HepG2 (cell line): ENCODE measurements at regions not wholly inside any gene's neighbourhood (a gene's known extent, or its start where the extent isn't known, plus 50 kb on each side); places are given as distances from the start of the nearest gene placed in this dataset.

ENCODE experiments used
- ATAC-seq: fragments of 200-7000 bp; cut with Tn5 transposase; 3 replicates; pipeline ENCODE4 v1.9.1; 2020; ENCODE audit warnings: mild to moderate bottlenecking, moderate library complexity
- BruUV-seq: library from RNA; stranded (reverse); fragments of 400-500 nt; replicated peaks from 2 replicates; lab custom pipeline; 2021; lab: Mats Ljungman, UMichigan
- CTCF ChIA-PET: fragments of 300-600 bp; formaldehyde crosslinking; extraction: SDS; loops from one replicate; lab custom pipeline; 2021; ENCODE audit warnings: low total read pairs, inconsistent platforms, low intra/inter-chr PET ratio; lab: Yijun Ruan, JAX
- POLR2A ChIA-PET: fragments of 350-600 bp; sonication (Branson Sonifier 250); formaldehyde crosslinking; loops from one replicate; lab custom pipeline; 2020; ENCODE audit warnings: antibody characterized with exemption, inconsistent platforms; lab: Yijun Ruan, JAX
- DNase-seq: peaks from one replicate; pipeline ENCODE4 v3.0.0-alpha.2; 2015; ENCODE audit warnings: low spot score
- FAIRE-seq: peaks from 3 replicates; lab custom pipeline; 2011; peaks lifted over from hg19 to GRCh38; lab: Jason Lieb, UNC
- H2AFZ ChIP-seq: one replicate; pipeline ENCODE4 v1.6.1; 2011; ENCODE audit warnings: low read length, inconsistent platforms
- H3K27ac ChIP-seq: fragments of 300-600 bp; 3 replicates; pipeline ENCODE4 v1.8.0; 2011; ENCODE audit warnings: mixed run types, mild to moderate bottlenecking, mixed read lengths, low read length, inconsistent platforms; ENCODE audit not compliant: insufficient read depth; ENCODE audit errors: extremely low read length
- H3K27me3 ChIP-seq, 2 experiments: fragments of 200-600 bp in 1 of 2; 2 replicates in 1 of 2; 3 replicates in 1 of 2; pipeline versions ENCODE4 v1.6.0 to v1.8.0; 2011; ENCODE audit warnings: low read length in 2 of 2, mild to moderate bottlenecking in 2 of 2, moderate library complexity in 2 of 2, inconsistent platforms in 1 of 2; ENCODE audit not compliant: insufficient read depth in 2 of 2, control insufficient read depth in 1 of 2
- H3K36me3 ChIP-seq, 2 experiments: fragments of 200-600 bp in 1 of 2; replicated peaks in 1 of 2; 2 replicates in 1 of 2; 3 replicates in 1 of 2; pipeline versions ENCODE4 v1.5.1 to v1.8.0; 2011; ENCODE audit warnings: low read length in 2 of 2, inconsistent platforms in 1 of 2; ENCODE audit not compliant: insufficient read depth in 2 of 2, control insufficient read depth in 1 of 2
- H3K4me1 ChIP-seq: 2 replicates; pipeline ENCODE4 v1.5.1; 2012; ENCODE audit warnings: low read length, inconsistent platforms; ENCODE audit not compliant: insufficient read depth
- H3K4me2 ChIP-seq: 2 replicates; pipeline ENCODE4 v1.6.0; 2011; ENCODE audit warnings: low read depth, low read length, inconsistent platforms
- H3K4me3 ChIP-seq, 3 experiments: fragments of 200-600 bp in 1 of 3; sonication (generic), shearing (Covaris generic) in 1 of 3; replicated peaks in 1 of 3; 2 replicates each; pipeline ENCODE4 v1.5.1; 2011 to 2016; ENCODE audit warnings: low read length in 3 of 3, inconsistent platforms in 2 of 3, low read depth in 2 of 3, mild to moderate bottlenecking in 2 of 3, control low read depth in 1 of 3, mixed read lengths in 1 of 3; ENCODE audit not compliant: insufficient read depth in 1 of 3
- H3K79me2 ChIP-seq: one replicate; pipeline ENCODE4 v1.6.1; 2011; ENCODE audit warnings: low read length, inconsistent platforms; ENCODE audit not compliant: insufficient read depth
- H3K9ac ChIP-seq: 2 replicates; pipeline ENCODE4 v1.6.0; 2011; ENCODE audit warnings: mild to moderate bottlenecking, low read depth, low read length, inconsistent platforms; ENCODE audit not compliant: insufficient read depth
- H3K9me3 ChIP-seq: 2 replicates; pipeline ENCODE4 v1.5.1; 2012; ENCODE audit warnings: mild to moderate bottlenecking, low read length
- H4K20me1 ChIP-seq: 2 replicates; pipeline ENCODE4 v1.6.0; 2011; ENCODE audit warnings: inconsistent platforms, mild to moderate bottlenecking, low read length, moderate library complexity; ENCODE audit not compliant: insufficient read depth
- CAMTA2 ChIP-seq: sonication (generic); formaldehyde crosslinking; IDR thresholded peaks from 2 replicates; pipeline ENCODE4 v1.4.0; 2020; ENCODE audit warnings: mild to moderate bottlenecking, missing genetic modification reagents, borderline replicate concordance
- CHD2 ChIP-seq: IDR thresholded peaks from 2 replicates; pipeline ENCODE4 v1.6.1; 2011; ENCODE audit warnings: low read depth, low read length, improper control_type of control experiment
- CREM ChIP-seq, 2 experiments: sonication (generic) in 1 of 2; formaldehyde crosslinking in 1 of 2; IDR thresholded peaks; 2 replicates each; pipeline versions ENCODE4 v1.4.0 to v1.6.1; 2016 to 2020; ENCODE audit warnings: antibody characterized with exemption in 1 of 2, mild to moderate bottlenecking in 1 of 2, missing genetic modification reagents in 1 of 2
- EED ChIP-seq: sonication (generic); formaldehyde crosslinking; IDR thresholded peaks from 2 replicates; pipeline ENCODE4 v1.5.0; 2020; ENCODE audit warnings: mild to moderate bottlenecking, missing genetic modification reagents
- HMG20A ChIP-seq: IDR thresholded peaks from 2 replicates; pipeline ENCODE4 v1.6.1; 2016; ENCODE audit warnings: borderline replicate concordance
- MTERF4 ChIP-seq: sonication (generic); formaldehyde crosslinking; IDR thresholded peaks from 2 replicates; pipeline ENCODE4 v1.8.0; 2023; ENCODE audit warnings: mild to moderate bottlenecking, missing genetic modification reagents
- NCOA2 ChIP-seq: sonication (generic); formaldehyde crosslinking; IDR thresholded peaks from 2 replicates; pipeline ENCODE4 v1.8.0; 2022; ENCODE audit warnings: inconsistent platforms
- PAXIP1 ChIP-seq: sonication (generic); formaldehyde crosslinking; conservative IDR thresholded peaks from 2 replicates; pipeline ENCODE4 v1.4.0; 2020; ENCODE audit warnings: mild to moderate bottlenecking, missing genetic modification reagents, moderate library complexity
- POLR2A ChIP-seq, 2 experiments: IDR thresholded peaks; 2 replicates each; pipeline ENCODE4 v1.6.1; 2011; ENCODE audit warnings: low read depth in 2 of 2, low read length in 2 of 2, mild to moderate bottlenecking in 1 of 2, moderate library complexity in 1 of 2; ENCODE audit not compliant: insufficient read depth in 1 of 2
- PRDM4 ChIP-seq: sonication (generic); formaldehyde crosslinking; IDR thresholded peaks from 2 replicates; pipeline ENCODE4 v1.9.0; 2021; ENCODE audit warnings: missing genetic modification reagents, borderline replicate concordance
- SIX1 ChIP-seq: sonication (generic); formaldehyde crosslinking; IDR thresholded peaks from 2 replicates; pipeline ENCODE4 v1.4.0; 2020; ENCODE audit warnings: missing genetic modification reagents, borderline replicate concordance
- ZNF207 ChIP-seq: fragments of 450-650 bp; IDR thresholded peaks from 2 replicates; pipeline ENCODE4 v1.6.1; 2016; ENCODE audit warnings: antibody characterized with exemption, borderline replicate concordance
- ZNF281 ChIP-seq: sonication (generic); formaldehyde crosslinking; IDR thresholded peaks from 2 replicates; pipeline ENCODE4 v1.4.0; 2020; ENCODE audit warnings: missing genetic modification reagents, borderline replicate concordance
- ZNF33A ChIP-seq: sonication (generic); formaldehyde crosslinking; IDR thresholded peaks from 2 replicates; pipeline ENCODE4 v1.5.1; 2020; ENCODE audit warnings: missing genetic modification reagents, mild to moderate bottlenecking, moderate library complexity, borderline replicate concordance
- ZNF556 ChIP-seq: sonication (generic); formaldehyde crosslinking; IDR thresholded peaks from 2 replicates; pipeline ENCODE4 v1.4.0; 2020; ENCODE audit warnings: mild to moderate bottlenecking, missing genetic modification reagents, borderline replicate concordance
- ZNF768 ChIP-seq: sonication (generic); formaldehyde crosslinking; IDR thresholded peaks from 2 replicates; pipeline ENCODE4 v1.4.0; 2020; ENCODE audit warnings: missing genetic modification reagents
- WGBS: methylation state at CpG from one replicate; pipeline ENCODE4 v1.1.6; 2017; ENCODE audit warnings: low lambda C conversion rate; 5-methylcytosine and 5-hydroxymethylcytosine counted together
- in situ Hi-C: cut with HindIII; loops from 2 replicates; pipeline ENCODE4 v1.10.0; 2017; ENCODE audit warnings: low pct_unique_long_range_greater_than_20kb; ENCODE audit not compliant: extremely low pct_ligation_motif_present
- intact Hi-C: fragments of 100-400 bp; cut with micrococcal nuclease; formaldehyde crosslinking; loops from one replicate; pipeline ENCODE4 v1.10.0; 2022; ENCODE audit not compliant: unreplicated experiment

DNA sequence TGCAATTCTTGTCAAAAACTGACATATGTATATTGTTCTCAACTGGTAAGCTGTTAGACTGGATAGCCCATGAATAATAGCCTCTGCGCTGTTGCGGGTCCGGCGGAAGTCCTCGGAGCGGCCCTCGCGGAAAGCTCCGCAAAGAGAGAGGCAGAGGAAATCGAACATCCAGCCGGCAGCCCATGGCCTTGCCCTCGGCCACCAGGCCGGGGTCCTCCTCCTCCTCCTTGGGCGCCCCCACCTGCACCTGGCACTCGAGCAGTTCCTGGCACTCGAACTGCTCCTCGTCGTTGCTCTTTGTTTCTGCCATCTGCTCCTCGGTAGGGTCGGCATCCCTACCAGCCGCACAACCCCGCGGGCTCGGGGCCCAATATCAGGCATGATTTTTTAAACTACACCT, 1176.3 kb downstream of the PCDH18 start:
- H3K9me3 ChIP-seq = no peaks in the 10 kb centered on the region
- 66% methylated on average over 21 of the region's 24 CpGs for WGBS
- FAIRE-seq (no peak), ATAC-seq (no peak), DNase-seq (no peak)
- no peak overlapping the region for H3K27ac ChIP-seq
- no peak overlapping the region for H2AFZ ChIP-seq
- H3K9ac ChIP-seq = no peak overlapping the region
- CTCF ChIA-PET = no interaction called here
- no peak overlapping the region for H3K4me3 ChIP-seq
- H3K4me1 ChIP-seq = no peaks in the 10 kb centered on the region
- H3K79me2 ChIP-seq = no peaks in the 10 kb centered on the region
- no TSS peak for BruUV-seq
- no peak overlapping the region for H3K4me2 ChIP-seq
- in situ Hi-C loops (no loop called here), intact Hi-C loops (no loop called here)
- no peaks in the 10 kb centered on the region; a peak in 1 of 5 replicates for H3K27me3 ChIP-seq
- H4K20me1 ChIP-seq = no peaks in the 10 kb centered on the region
- no peaks in the 10 kb centered on the region for H3K36me3 ChIP-seq
- POLR2A ChIA-PET = no interaction called here
- no peak for TF ChIP-seq NCOA2 (CRISPR knock-in tag)
- no peak for TF ChIP-seq PRDM4
- TF ChIP-seq ZNF281 = no peak
- no peak for TF ChIP-seq ZNF207
- no peak for TF ChIP-seq MTERF4
- TF ChIP-seq EED (CRISPR knock-in tag) = no peak
- TF ChIP-seq ZNF556 = no peak
- no peak for TF ChIP-seq PAXIP1
- no peak for TF ChIP-seq HMG20A
- TF ChIP-seq CAMTA2 (CRISPR knock-in tag) = no peak
- no peak for TF ChIP-seq SIX1 (CRISPR knock-in tag)
- TF ChIP-seq CREM (IDR thresholded peaks at IDR 0.05) = no peak
- no peak for TF ChIP-seq CREM (CRISPR knock-in tag; IDR thresholded peaks at IDR 0.05)
- no peak for TF ChIP-seq POLR2A (IDR thresholded peaks at IDR 0.05; ENCODE audit: insufficient read depth in 1 of 2, low read depth in 2 of 2, low read length in 2 of 2)
- no peak for TF ChIP-seq ZNF33A
- no peak for TF ChIP-seq ZNF768 (CRISPR knock-in tag)
- no peak for TF ChIP-seq CHD2
